HG03342 (cell line): ENCODE measurements at regions not wholly inside any gene's neighbourhood (a gene's known extent, or its start where the extent isn't known, plus 50 kb on each side); places are given as distances from the start of the nearest gene placed in this dataset.
"Not testable (repeated sequence)": the region's sequence is repeated elsewhere in the genome, so short reads cannot be mapped to it uniquely, and the experiment has no call there.

ENCODE experiments used
- ATAC-seq: cut with Tn5 transposase; IDR thresholded peaks from one replicate; pipeline ENCODE4 v1.9.1; 2021; ENCODE audit warnings: mild to moderate bottlenecking, moderate library complexity; ENCODE audit not compliant: unreplicated experiment

DNA sequence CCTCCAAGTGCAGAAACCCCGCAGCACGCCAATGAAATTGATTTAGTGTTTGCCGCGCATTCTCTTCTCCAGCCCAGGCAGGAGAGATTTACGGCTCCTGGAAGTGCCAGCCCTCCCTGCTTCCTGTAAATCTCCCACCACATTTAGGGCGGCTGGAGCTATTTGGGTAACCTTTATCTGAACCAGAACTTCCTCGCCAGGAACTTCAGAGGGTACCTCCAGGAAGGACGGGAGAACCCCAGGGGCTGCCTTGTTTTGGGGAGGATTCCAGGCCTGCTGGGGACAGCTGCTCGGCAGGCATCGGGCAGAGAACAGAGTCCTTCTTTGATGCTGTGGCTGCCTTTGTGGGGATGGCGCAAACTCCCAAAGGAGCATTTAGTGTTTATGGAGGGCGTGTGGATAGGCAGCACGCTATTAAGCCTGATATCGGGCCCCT is 122.0 kb upstream of the MYCN start:
- ATAC-seq: no peak

DNA sequence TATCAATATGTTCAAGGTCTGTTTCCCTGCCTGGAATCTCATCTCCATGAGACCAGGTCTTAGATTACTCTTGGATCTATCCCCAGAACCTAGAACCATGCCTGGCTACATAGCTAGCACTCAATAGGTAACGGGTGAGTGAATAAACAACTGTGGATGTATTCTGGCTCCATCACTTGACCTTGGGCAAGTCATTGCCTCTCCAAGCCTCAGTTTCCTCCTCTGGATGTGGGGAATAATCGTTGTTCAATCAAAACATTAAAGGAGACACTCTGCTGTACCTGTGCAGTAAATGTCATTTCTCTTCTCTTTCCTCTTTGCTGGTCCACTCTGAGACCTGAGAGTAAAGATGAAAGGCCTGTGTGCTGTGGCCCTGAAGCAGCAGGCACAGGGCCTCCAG is 121.5 kb upstream of the MYCN start:
- ATAC-seq: no peak

DNA sequence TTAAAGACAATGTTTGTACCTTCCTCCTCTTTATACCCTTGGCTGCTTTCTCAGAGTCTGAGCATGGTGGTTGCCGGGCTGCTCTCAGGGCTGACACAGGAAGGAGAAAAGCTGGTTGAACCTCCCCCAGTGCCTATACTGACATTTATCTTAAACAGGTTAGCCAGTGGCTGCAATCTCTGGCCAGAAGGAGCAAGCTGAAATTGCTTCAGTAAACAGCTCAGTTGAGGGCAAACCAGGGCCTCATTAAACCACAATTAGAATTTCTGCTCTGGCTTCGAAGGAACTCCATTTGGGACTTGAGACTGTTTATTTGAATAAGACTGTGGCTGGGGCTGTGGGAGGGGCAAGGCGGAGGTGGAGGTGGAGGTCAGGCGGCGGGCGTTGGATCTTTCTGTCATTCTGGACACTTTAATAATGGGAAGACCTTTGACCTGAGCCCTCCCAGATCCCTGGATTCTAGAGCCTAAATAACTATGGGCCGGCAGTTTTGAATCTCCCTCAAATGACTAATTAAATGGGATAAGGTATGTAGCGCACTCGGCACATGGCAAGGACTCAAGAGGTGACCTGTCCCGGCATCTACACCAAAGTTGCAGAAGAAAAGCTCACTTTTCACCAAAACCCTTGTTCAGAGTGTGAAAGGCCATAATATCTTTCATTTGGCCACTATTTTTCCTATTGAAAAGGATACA is 120.6 kb upstream of the MYCN start:
- no peak for ATAC-seq

DNA sequence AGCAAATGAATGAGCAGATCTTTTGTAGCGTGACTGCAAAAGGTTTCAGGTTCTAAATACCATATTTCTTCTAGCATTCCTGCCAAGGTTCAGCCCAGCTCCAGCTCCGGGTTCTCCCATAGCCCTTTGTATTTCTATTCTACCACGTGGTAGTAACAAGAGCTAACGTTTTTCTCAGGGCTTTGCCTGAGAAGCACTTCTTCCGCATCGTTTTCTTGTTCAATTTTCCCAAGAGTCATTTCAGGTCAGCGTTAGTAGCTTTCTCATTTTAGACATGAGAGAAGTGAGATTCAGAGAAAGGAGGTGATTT is 120.1 kb upstream of the MYCN start:
- no peak for ATAC-seq

DNA sequence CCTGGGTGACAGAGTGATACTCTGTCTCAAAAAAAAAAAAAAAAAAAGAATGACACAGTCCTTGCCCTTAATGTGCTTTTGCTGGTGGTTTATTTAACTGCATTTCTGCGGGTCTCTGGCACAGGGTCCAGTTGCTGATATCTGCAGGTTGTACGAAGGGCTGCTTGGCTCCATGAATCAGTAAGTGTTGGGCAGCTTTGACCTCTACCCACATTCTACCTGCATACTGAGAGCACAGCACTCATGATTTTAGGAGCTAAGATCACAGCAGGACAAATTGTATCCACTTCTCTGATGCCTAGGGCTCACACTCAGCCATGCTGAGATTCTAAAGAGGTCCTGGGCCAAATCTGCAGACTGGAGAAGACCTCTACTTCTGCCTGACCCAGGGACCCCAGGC is 119.4 kb upstream of the MYCN start:
- no peak for ATAC-seq

DNA sequence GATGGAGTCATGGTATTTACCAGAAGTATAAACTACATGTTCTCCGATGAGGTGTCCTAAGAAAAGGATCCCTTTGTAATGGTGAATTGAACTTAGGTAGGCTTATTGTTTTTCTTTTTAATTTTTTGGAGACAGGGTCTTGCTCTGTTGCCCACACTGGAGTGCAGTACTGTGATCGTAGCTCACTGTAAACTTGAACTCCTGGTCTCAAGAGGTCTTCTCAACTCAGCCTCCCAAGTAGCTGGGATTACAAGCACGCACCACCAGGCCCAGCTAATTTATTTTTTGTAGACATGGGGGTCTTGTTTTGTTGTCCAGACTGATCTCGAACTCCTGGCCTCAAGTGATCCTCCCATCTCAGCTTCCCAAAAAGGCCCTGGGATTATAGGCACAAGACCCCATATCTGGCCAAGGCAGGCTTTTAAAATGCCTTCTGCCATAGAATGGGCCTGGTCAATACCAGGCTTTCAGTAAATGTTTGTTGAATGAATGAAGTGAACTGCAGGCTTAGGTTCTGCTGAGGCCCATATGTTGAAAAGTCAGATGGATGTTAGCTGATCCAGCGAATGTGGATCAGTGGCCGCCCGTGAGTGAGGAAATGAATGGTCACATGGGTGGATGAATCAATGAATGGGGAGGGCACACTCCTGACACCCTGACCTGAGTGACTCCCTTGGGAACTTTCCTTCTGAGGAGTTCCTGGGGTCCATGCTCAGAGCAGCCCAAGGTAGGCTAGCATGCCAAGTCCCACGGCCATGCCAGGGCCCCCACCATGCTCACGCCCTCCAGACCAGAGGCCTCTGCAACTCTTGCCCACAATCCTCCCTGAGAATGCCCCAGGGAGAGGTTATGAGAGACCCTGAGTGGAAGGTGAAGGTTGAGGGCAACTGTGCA is 118.0 kb upstream of the MYCN start:
- no peak for ATAC-seq

DNA sequence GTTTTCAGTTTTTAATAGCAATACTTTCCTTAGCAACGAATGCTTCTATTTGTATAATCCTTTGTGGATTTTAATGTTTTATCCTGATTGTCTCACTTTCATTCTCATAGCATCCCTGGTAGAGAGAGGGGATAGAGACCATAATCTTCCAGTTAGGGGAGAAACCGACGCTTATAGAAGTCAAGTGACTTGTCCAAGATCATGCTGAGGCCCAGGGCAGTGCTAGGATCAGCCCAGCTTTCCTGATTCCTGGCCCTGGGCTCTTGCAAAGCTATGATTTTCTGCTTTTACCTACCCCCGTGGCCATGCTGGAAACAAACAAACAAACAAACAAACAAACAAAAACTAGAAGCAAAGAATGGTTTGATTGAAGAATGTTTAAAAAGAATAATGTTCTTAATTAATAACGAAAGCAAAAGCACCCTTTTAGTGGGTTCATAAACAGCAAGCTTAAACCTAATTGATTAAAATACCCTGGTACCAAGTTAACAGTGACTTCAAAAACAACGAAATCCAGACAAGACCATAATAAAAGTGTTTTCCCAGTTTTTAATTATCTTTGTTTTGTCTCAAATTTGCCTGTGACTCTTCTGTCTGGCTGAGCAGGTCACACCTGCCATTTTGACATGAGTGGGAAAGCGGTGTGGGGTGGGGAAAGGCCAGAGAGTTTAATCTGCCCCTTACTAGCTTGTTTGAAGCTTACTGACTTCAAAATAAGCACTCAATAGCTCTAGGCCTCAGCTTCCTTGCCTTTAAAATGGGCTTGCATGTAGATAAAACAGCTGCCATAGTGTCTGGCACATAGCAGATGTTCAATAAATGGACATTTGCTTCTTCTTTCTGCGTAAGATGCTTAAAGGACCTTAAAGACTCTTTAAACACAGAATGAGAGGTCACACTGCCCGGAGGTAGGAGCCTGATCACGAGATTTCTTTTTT is 116.6 kb upstream of the MYCN start:
- no peak for ATAC-seq

DNA sequence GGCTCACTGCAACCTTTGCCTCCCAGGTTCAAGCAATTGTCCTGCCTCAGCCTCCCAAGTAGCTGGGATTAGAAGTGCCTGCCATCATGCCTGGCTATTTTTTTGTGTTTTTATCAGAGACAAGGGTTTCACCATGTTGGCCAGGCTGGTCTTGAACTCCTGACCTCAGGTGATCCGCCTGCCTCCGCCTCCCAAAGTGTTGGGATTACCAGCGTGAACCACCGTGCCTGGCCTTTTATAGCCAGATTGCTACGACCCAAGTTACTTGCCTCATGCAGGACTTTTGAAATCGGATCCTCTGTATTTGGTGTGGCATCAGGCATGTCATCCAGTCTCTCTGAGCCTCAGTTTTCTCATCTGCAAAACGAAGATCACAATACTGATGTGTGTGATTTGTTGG is 115.9 kb upstream of the MYCN start:
- ATAC-seq: not testable (repeated sequence)

DNA sequence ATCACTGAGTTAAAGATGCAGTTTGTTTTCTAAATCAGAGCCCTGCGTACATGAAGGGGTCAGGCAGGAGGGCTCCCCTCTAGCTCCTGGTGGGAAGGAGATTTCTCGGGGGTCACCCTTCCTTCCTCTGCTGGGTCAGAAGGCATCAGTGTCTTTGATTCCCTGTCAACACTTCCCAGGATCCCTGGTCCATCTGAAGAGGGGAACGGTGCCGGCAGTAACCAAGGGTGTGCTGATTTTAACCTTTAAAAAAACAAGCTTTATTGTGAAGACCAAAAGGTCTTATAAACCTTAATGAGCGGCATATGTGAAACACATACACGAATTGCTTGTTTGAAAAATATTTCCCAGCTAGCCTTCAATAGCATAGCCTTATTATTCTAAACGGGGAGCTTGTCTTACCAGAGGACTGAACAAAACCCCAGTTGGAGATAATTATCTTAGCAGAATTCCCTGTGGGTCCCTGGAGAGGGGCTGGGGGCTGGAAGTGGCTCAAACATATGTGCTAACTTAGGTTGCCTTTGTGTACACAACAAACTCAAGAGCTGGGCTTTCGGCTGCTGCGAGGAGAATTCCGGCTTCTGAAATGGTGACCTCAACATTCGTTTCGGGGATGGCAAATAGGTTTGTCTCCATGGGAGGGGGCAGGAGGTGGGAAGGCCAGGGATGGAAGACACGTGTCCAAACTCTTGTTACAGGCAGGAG is 114.9 kb upstream of the MYCN start:
- no peak for ATAC-seq

DNA sequence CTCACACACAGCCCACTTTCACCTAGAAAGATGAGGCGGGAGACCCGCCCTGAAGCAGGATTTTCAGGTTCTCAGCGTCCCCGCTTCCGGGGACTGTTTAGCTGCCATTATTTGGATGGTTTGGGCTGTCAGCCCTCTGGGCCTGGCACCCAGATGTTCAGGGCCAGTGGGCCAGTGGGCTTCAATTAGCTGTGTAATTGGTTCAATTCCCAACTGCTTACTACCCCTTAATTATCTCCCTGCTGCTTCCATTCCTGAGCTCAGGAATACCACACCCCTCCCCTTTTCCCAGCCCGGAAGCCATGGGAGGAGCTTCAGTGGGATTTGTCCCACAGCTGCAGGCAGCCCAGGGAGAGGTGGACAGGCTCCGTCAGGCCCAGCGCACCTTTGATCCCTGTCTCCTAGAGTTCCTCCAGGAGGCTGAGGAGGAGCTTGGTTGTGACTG is 114.1 kb upstream of the MYCN start:
- no peak for ATAC-seq

DNA sequence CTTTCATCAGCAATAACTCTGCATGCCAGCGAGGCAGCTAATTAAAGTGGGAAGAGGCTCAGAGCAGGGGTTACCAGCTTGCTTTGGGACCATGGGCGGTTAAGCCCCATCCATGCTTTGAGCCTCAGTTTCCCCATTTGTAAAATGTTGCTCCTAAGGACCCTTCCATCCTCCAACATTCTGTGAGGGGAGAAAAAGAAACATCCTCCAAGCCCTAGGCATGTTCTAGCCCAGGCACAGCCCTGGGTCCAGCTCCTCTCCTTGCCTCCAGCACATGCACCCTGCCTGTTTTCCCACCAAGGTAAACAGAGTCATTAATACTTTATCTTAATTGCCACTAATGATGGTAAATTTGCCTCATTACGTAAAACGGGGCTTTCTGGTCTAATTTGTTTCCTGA is 113.3 kb upstream of the MYCN start:
- no peak for ATAC-seq

DNA sequence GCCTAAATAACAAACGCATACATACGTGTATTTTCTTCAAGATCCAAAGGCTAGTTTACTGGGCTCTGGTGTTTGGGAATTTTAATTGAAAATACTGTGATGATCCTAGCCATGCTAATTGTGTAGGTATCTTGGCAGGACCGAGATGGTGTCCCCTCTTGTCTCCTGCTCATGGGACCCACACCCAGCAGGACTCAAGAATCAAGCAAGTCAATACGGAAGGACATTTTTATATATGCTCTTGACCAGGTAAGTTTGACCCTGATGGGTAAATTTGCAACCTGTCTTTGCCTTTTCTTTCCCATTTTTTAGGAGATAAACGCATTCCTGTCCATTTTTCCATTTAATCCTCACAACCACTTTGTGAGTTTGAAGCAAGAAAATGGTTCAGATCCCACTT is 111.8 kb upstream of the MYCN start:
- no peak for ATAC-seq

DNA sequence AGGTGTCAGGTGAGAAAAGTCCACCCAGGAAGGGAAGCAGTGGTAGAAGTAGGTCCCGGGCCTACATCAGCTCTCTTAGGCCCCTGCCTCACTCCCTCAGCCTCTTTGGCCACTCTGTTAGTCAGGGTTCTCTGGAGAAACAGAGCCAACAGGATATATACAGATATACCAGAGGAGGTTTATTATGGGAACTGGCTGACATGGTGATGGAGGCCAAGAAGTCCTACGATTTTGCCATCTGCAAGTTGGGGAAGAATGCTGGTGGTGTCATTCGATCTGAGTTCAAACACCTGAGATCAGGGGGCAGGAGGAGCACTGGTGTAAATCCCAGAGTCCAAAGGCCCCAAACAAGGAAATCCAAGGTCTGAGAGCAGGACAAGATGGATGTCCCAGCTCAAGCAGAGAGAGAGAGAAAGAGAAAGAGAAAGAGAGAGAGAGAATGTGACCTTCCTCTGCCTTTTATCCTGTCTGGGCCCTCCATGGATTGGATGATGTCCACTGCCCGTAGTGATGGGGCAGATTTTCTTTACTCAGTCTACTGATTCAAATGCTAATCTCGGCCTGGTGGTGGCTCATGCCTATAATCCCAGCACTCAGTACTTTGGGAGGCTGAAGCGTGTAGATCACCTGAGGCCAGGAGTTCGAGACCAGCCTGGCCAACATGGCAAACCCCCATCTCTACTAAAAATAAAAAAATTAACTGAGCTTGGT is 111.1 kb upstream of the MYCN start:
- ATAC-seq: no peak

DNA sequence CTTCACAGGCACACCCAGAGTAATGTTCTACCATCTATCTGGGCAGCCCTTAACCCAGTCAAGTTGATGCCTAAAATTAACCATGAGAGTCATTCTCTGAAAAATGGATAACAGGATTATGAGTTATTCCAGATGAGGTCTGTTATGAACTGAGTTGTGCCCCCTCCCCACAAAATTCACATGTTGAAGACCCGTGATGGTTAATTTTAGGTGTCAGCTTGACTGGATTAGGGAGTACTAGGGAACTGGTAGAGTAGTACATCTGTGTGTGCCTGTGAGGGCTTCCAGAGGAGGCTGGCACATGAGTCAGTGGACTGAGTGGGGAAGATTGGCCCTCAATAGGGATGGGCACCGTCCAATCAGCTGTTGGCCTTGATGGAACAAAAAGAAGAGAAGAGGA is 110.4 kb upstream of the MYCN start:
- ATAC-seq: no peak

DNA sequence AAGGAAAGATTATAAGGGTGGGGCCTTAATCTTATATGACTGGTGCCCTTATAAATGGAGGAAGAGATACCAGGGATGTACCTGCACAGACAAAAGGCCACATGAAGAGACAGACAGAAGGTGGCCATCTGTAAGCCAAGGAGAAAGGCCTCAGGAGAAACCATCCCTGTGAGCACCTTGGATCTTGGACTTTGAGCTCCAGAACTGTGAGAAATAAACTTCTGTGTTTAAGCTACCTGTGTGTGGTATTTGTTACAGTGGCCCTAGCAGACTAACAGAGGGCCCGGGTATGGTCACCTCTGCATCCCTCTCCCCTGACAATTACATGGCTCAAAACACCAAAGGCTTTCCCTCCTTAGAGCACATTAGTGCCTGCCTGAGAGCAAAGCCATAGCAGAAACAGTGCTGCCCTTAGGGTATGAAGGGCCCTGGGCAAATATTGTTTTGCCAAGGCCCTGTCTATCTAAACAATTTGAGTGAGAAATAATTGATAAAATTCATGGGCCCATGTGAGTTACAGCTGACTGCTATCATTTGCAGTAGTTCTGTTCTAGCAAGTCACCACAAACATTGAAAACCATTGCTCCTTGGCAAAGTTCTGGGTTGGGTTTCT is 109.3 kb upstream of the MYCN start:
- ATAC-seq: no peak

DNA sequence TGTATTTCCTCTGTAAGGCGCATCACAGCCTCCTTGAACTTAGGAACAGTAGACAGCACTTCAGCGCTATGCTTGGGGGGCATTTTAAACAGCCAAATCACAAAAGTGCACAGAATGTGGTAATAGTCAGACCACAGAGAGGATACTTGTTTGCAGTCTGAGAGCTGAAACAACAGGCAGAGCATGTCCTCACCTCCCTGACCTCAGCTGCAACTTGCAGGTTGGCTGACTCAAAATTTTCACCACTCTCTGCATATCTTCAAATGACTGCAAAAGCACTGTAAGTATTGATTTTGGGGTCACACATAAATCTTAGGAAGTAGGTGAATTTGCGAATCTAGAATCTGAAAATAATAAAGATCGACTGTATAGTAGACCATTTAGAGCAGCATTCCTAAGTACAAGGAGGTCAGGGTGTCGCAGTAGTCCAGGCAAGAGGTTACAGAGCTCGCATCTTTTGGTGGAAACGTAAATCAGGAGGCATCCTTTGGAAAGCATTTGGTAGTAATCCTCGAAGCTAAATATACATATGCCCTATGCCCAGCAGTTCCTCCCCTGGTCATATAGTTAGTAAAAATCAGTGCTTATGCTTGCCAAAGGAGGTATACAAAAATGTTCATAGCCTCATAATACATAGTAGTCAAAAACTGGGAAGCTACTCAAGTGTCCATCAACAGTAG is 108.2 kb upstream of the MYCN start:
- ATAC-seq: no peak

DNA sequence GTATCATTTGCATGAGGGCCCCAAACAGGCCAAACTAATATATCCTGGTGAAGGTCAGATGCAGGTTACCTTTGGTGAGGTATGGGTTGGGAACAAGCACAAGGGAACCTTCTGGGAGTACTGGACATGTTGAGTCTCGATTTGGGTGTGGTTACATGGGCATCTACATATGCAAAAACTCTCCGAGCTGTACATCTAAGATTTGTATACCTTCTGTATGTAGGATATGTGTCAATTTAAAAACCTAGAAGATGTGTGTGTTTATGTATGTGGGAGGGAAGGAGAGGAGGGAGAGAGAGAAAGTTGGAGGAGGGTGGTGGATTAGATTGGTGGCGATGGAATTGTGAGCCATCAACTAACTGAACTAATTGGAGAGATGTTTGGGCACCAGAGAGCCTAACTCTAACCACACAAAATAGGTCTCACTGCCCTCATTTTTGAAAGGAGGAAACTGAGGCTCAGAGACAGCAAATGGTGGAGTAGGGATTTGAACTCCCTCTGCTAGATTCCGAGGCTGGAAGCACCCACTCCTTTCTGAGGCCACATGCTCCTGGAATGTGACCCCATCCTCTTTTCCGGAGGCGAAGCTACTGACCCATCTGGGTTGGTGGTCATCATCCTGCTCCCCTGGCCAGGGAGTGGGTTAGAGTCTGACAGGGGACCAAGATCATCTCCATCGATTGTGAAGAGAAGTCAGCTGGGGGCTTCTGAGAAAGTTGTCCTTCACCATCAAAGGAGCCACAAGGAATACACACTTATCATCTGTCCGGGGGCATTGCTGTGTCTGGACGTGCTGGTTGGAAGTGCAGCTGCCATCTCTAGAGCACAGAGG is 107.3 kb upstream of the MYCN start:
- ATAC-seq: no peak

DNA sequence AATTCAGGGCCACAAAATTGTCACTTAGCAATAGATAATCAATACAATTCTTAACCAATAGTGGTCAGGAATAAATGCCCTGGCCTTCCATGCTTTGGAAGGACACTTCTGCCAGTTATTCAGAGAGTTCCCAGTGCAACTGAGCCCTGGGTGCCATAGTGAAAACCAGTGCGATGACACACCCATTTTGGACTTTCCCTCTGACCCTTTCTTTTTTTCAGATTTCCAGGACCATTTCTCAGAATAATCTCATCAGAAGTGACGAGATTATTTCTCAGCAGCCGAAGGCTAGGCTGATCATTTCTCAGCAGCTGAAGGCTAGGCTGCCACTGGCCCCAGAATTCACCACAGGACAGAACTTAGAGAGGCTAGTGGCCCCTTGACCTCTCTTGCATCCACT is 106.6 kb upstream of the MYCN start:
- no peak for ATAC-seq
